ENCODE measurements at regions not wholly inside any gene's neighbourhood (a gene's known extent, or its start where the extent isn't known, plus 50 kb on each side); places are given as distances from the start of the nearest gene placed in this dataset.

DNA sequence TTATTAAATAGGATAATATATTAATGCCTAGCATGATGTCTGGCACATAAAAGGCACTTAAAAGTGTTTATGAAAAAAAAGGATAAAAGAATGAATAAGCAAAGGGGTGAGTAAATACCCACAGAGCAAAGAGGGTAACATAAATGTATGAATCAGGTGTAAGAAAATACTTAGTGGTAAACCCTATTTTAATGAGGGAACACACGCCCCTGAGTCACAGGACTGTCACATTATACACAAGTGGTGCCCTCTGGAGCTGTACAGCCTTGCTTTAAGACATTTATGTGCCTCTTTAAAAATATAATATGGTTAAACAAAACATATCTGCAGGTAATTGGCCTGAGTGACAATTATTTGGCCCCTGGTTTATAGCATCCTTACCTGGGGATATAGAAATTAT lies 78.1 kb upstream of the PTBP2 start:
- Mint-ChIP-seq H3K36me3 (no peaks in the 10 kb centered on the region), H3K27me3 (no peaks in the 10 kb centered on the region), H3K4me1 (ENCODE audit: low read depth in 2 of 2) (no peaks in the 10 kb centered on the region), H3K27ac (no peak overlapping the region), H3K4me3 (no peak overlapping the region), H3K9me3 (no peaks in the 10 kb centered on the region)
- ATAC-seq (no peak), DNase-seq (ENCODE audit: low spot score) (no peak)

DNA sequence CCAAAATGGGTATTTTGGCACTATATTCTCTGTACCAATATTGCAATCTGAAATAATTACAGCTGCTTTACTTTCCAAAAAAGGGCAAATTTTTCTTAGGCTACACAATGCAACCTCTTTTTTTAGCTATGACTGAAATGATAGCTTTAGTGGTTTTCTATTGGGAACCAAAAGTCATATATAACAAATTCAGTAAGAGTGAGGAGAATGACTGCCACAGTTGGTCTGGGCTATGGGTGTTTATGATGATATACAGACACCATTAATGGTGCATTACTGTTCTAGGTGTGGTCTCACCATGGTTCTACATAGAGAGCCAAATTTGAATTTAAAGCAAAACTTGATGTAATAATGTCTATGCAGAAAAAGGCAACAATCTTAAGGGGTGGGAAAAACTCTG lies 72.3 kb upstream of the PTBP2 start:
- ATAC-seq (no peak), DNase-seq (ENCODE audit: low spot score) (no peak)
- Mint-ChIP-seq H3K27ac (no peak overlapping the region), H3K4me3 (no peak overlapping the region), H3K36me3 (no peaks in the 10 kb centered on the region), H3K27me3 (no peaks in the 10 kb centered on the region), H3K9me3 (peaks cover 6% of the 10 kb centered on the region), H3K4me1 (ENCODE audit: low read depth in 2 of 2) (no peaks in the 10 kb centered on the region)

DNA sequence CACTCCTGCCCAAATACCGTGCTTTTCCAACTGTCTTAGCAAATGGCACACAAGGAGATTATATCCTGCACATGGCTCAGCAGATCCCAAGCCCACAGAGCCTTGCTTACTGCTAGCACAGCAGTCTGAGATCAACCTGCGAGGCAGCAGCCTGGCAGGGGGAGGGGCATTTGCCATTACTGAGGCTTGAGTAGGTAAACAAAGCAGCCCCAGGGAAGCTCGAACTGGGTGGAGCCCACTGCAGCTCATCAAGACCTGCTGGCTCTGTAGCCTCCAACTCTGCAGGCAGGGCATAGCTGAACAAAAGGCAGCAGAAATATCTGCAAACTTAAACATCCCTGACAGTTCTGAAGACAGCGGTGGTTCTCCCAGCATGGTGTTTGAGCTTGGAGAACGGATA lies 70.1 kb upstream of the PTBP2 start:
- Mint-ChIP-seq H3K36me3 (no peaks in the 10 kb centered on the region), H3K27me3 (no peaks in the 10 kb centered on the region), H3K27ac (no peak overlapping the region), H3K4me3 (no peak overlapping the region), H3K4me1 (ENCODE audit: low read depth in 2 of 2) (no peaks in the 10 kb centered on the region), H3K9me3 (peaks cover 6% of the 10 kb centered on the region)
- no peak for ATAC-seq
- DNase-seq (ENCODE audit: low spot score), result no peak

DNA sequence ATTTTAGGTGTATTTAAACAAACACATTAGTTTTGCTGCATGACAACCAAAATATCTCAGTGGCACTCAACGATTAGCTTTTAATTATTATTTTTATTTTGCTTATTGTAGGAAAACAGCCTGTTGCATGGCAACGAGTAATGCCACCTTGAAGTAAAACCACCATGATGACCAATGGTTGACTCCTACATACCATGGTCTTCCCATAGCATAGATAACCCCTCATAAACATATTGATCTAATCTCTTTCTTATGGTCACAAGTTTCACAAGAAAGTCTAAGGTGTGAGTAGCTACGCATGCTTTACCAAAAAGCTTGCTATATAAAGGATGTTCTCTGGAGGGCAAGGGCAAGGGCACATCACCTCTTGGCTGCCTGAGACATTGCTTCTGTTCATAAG lies 61.5 kb upstream of the PTBP2 start:
- H3K4me1 Mint-ChIP-seq (ENCODE audit: low read depth in 2 of 2), result no peaks in the 10 kb centered on the region
- no peaks in the 10 kb centered on the region for H3K36me3 Mint-ChIP-seq
- no peak overlapping the region for H3K27ac Mint-ChIP-seq
- no peaks in the 10 kb centered on the region for H3K27me3 Mint-ChIP-seq
- H3K4me3 Mint-ChIP-seq, result no peak overlapping the region
- no peak for DNase-seq (ENCODE audit: low spot score)
- peaks cover 4% of the 10 kb centered on the region for H3K9me3 Mint-ChIP-seq
- no peak for ATAC-seq

DNA sequence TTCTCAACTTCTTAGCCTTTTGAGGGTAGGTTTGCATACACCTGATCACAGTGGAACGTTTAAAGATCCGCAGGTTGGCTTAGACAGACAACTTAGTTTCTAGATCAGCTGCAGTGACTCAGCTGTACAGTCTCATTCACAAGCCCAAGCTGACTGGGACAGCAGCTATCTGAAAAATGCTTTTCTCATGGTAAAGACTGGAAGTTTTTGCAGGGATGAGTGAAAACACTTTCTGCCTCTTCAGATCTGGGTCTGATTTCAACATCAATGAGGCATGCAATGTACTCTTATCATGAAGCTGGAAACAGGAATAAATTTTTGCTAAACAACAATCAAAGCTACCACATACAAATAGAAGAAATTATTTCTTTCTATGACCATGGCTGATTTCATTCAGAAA lies 61.1 kb upstream of the PTBP2 start:
- no peaks in the 10 kb centered on the region for H3K4me1 Mint-ChIP-seq (ENCODE audit: low read depth in 2 of 2)
- peaks cover 4% of the 10 kb centered on the region for H3K9me3 Mint-ChIP-seq
- H3K27me3 Mint-ChIP-seq, result no peaks in the 10 kb centered on the region
- DNase-seq (ENCODE audit: low spot score) (no peak), ATAC-seq (no peak)
- H3K36me3 Mint-ChIP-seq, result no peaks in the 10 kb centered on the region
- no peak overlapping the region for H3K4me3 Mint-ChIP-seq
- H3K27ac Mint-ChIP-seq, result no peak overlapping the region
